Caco-2 (cell line): ENCODE measurements at regions not wholly inside any gene's neighbourhood (a gene's known extent, or its start where the extent isn't known, plus 50 kb on each side); places are given as distances from the start of the nearest gene placed in this dataset.

Experiments used
- BruUV-seq: library from RNA; stranded (reverse); fragments of 400-500 nt; replicated peaks from 2 replicates; lab custom pipeline; 2021; lab: Mats Ljungman, UMichigan
- CTCF ChIA-PET: fragments of 300-600 bp; sonication (Branson Sonifier 250); formaldehyde crosslinking; loops from one replicate; lab custom pipeline; 2022; ENCODE audit warnings: antibody characterized with exemption; lab: Charles Lee
- POLR2A ChIA-PET: fragments of 300-600 bp; sonication (Branson Sonifier 250); formaldehyde crosslinking; loops from one replicate; lab custom pipeline; 2022; ENCODE audit warnings: antibody characterized with exemption; lab: Charles Lee
- DNase-seq, 2 experiments: peaks; one replicate each; pipeline versions ENCODE4 v3.0.0 to v3.0.0-alpha.2; 2020 to 2022
- H3K27me3 ChIP-seq: replicated peaks from 2 replicates; pipeline ENCODE4 v1.6.0; 2011; ENCODE audit warnings: low read length; ENCODE audit not compliant: control insufficient read depth, insufficient read depth
- H3K36me3 ChIP-seq: 2 replicates; pipeline ENCODE4 v1.5.1; 2011; ENCODE audit warnings: low read length; ENCODE audit not compliant: control insufficient read depth, insufficient read depth
- H3K4me1 ChIP-seq: fragments of 250-450 bp; sonication (Bioruptor Pico); 2 replicates; pipeline ENCODE4 v1.5.1; 2020; ENCODE audit warnings: mild to moderate bottlenecking
- H3K4me3 ChIP-seq: 2 replicates; pipeline ENCODE4 v1.5.1; 2011; ENCODE audit warnings: low read depth, mild to moderate bottlenecking, control low read depth, low read length
- H3K9me3 ChIP-seq: fragments of 250-450 bp; sonication (Bioruptor Pico); 2 replicates; pipeline ENCODE4 v1.5.1; 2020; ENCODE audit warnings: mild to moderate bottlenecking, moderate library complexity
- H3K27ac Mint-ChIP-seq: one replicate; pipeline ENCODE4 v1.8.0; 2022; ENCODE audit warnings: mixed read lengths; ENCODE audit not compliant: unreplicated experiment
- H3K27me3 Mint-ChIP-seq: one replicate; pipeline ENCODE4 v1.8.0; 2022; ENCODE audit warnings: mixed read lengths; ENCODE audit not compliant: insufficient read depth, unreplicated experiment
- H3K36me3 Mint-ChIP-seq: one replicate; pipeline ENCODE4 v1.8.0; 2022; ENCODE audit warnings: mild to moderate bottlenecking, mixed read lengths; ENCODE audit not compliant: insufficient read depth, unreplicated experiment
- H3K4me1 Mint-ChIP-seq: one replicate; pipeline ENCODE4 v1.8.0; 2022; ENCODE audit warnings: low read depth, mixed read lengths; ENCODE audit not compliant: unreplicated experiment
- H3K4me3 Mint-ChIP-seq: one replicate; pipeline ENCODE4 v1.8.0; 2022; ENCODE audit warnings: mild to moderate bottlenecking, moderate library complexity, mixed read lengths; ENCODE audit not compliant: unreplicated experiment
- H3K9me3 Mint-ChIP-seq: one replicate; pipeline ENCODE4 v1.8.0; 2022; ENCODE audit warnings: mixed read lengths; ENCODE audit not compliant: unreplicated experiment
- CTCF ChIP-seq, 2 experiments: fragments of 200-600 bp in 1 of 2; IDR thresholded peaks; 1 replicate in 1 of 2; 2 replicates in 1 of 2; pipeline versions ENCODE4 v1.5.1 to v1.8.0; 2011 to 2022; ENCODE audit warnings: antibody characterized with exemption in 1 of 2, control low read depth in 1 of 2, inconsistent platforms in 1 of 2, low read depth in 1 of 2, low read length in 1 of 2, mild to moderate bottlenecking in 1 of 2, moderate library complexity in 1 of 2; ENCODE audit not compliant: insufficient read depth in 1 of 2, severe bottlenecking in 1 of 2, unreplicated experiment in 1 of 2
- intact Hi-C: fragments of 100-400 bp; cut with micrococcal nuclease; formaldehyde crosslinking; loops from one replicate; pipeline ENCODE4 v1.10.0; 2022; ENCODE audit not compliant: unreplicated experiment

GRCh38 chr11:127369356-127369755 is 368.8 kb upstream of the KIRREL3 start:
- no peak for TF ChIP-seq CTCF (IDR thresholded peaks at IDR 0.05; ENCODE audit: insufficient read depth in 1 of 2, low read depth in 1 of 2, low read length in 1 of 2, severe bottlenecking in 1 of 2, unreplicated experiment in 1 of 2)
- Histone ChIP-seq H3K9me3 (no peaks in the 10 kb centered on the region), H3K4me3 (no peak overlapping the region), H3K4me1 (no peaks in the 10 kb centered on the region), H3K36me3 (no peaks in the 10 kb centered on the region), H3K27me3 (no peaks in the 10 kb centered on the region)
- intact Hi-C loops, result no loop called here
- Mint-ChIP-seq H3K4me3 (no peak overlapping the region), H3K27ac (no peak overlapping the region), H3K36me3 (no peaks in the 10 kb centered on the region), H3K27me3 (no peaks in the 10 kb centered on the region), H3K4me1 (no peaks in the 10 kb centered on the region), H3K9me3 (no peaks in the 10 kb centered on the region)
- CTCF ChIA-PET, result no interaction called here
- no TSS peak for BruUV-seq
- DNase-seq, result no peak
- POLR2A ChIA-PET, result no interaction called here

- ChIA-PET POLR2A (no interaction called here), CTCF (no interaction called here)
- no peak for TF ChIP-seq CTCF (IDR thresholded peaks at IDR 0.05; ENCODE audit: insufficient read depth in 1 of 2, low read depth in 1 of 2, low read length in 1 of 2, severe bottlenecking in 1 of 2, unreplicated experiment in 1 of 2)
- Mint-ChIP-seq H3K4me1 (no peaks in the 10 kb centered on the region), H3K27me3 (peaks cover 3% of the 10 kb centered on the region), H3K9me3 (no peaks in the 10 kb centered on the region), H3K27ac (peak overlapping the region; percentile 21), H3K4me3 (peak overlapping the region; percentile 73), H3K36me3 (no peaks in the 10 kb centered on the region)
- Histone ChIP-seq H3K4me1 (no peaks in the 10 kb centered on the region), H3K9me3 (no peaks in the 10 kb centered on the region; the same call in 1 of the 2 replicates), H3K4me3 (peak overlapping the region; percentile 31; the same call in 1 of the 2 replicates), H3K36me3 (no peaks in the 10 kb centered on the region), H3K27me3 (no peaks in the 10 kb centered on the region)
- no peak for DNase-seq
- BruUV-seq, result no TSS peak
- intact Hi-C loops, result no loop called here
Observed at GRCh38 chr11:127362754-127363308, 362.3 kb upstream of the KIRREL3 start.

GRCh38 chr11:127358160-127358559 is 357.6 kb upstream of the KIRREL3 start:
- H3K36me3 ChIP-seq, result no peaks in the 10 kb centered on the region
- no peaks in the 10 kb centered on the region for H3K27me3 ChIP-seq
- H3K9me3 ChIP-seq, result no peaks in the 10 kb centered on the region; the same call in 1 of the 2 replicates
- no peak for DNase-seq
- Mint-ChIP-seq H3K27ac (no peak overlapping the region), H3K4me3 (no peak overlapping the region), H3K9me3 (no peaks in the 10 kb centered on the region), H3K27me3 (peaks cover 3% of the 10 kb centered on the region), H3K4me1 (no peaks in the 10 kb centered on the region), H3K36me3 (no peaks in the 10 kb centered on the region)
- no peak for TF ChIP-seq CTCF (IDR thresholded peaks at IDR 0.05; ENCODE audit: insufficient read depth in 1 of 2, low read depth in 1 of 2, low read length in 1 of 2, severe bottlenecking in 1 of 2, unreplicated experiment in 1 of 2)
- CTCF ChIA-PET, result no interaction called here
- no peaks in the 10 kb centered on the region for H3K4me1 ChIP-seq
- BruUV-seq, result no TSS peak
- no peak overlapping the region for H3K4me3 ChIP-seq
- intact Hi-C loops, result no loop called here
- POLR2A ChIA-PET, result no interaction called here
